GM06990 (cell line): ENCODE measurements at regions not wholly inside any gene's neighbourhood (a gene's known extent, or its start where the extent isn't known, plus 50 kb on each side); places are given as distances from the start of the nearest gene placed in this dataset.

ENCODE experiments used
- DNase-seq: peaks from one replicate; pipeline ENCODE4 v3.0.0-alpha.2; 2011; ENCODE audit not compliant: insufficient read length; ENCODE audit errors: extremely low read depth
- H3K27me3 ChIP-seq: replicated peaks from 2 replicates; pipeline ENCODE4 v1.6.0; 2011; ENCODE audit warnings: low read length; ENCODE audit not compliant: control insufficient read depth, insufficient read depth
- H3K36me3 ChIP-seq: 2 replicates; pipeline ENCODE4 v1.5.1; 2011; ENCODE audit warnings: low read length; ENCODE audit not compliant: control insufficient read depth, insufficient read depth
- H3K4me3 ChIP-seq: replicated peaks from 2 replicates; pipeline ENCODE4 v1.5.1; 2011; ENCODE audit warnings: low read depth, mild to moderate bottlenecking, control low read depth, low read length
- TF ChIP-seq, protein P1 (sequence below): IDR thresholded peaks from 2 replicates; pipeline ENCODE4 v1.5.1; 2011; ENCODE audit warnings: low read length, control low read depth, mild to moderate bottlenecking, inconsistent platforms; ENCODE audit not compliant: insufficient read depth, poor library complexity, severe bottlenecking

DNA sequence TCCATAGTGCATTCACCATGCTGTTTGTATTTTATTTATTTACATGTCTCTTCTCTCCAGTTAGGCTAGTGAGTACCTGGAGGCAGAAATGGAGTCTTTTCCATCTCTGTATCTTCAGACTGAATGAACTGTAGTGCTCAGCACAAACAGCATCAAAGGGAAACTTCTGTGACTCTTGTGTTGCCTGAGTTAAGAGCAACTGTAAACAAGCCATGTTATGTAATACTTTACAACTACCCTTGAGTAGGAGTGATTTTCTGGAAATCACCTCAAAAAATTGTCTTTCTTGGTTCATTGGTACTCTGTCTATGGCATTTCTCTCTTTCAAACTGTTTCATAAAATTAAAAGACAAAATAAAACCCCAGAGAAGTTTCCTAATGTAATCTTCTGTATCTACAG is 258.3 kb downstream of the CGGBP1 start:
- DNase-seq, result no peak
- TF ChIP-seq, protein P1, sequence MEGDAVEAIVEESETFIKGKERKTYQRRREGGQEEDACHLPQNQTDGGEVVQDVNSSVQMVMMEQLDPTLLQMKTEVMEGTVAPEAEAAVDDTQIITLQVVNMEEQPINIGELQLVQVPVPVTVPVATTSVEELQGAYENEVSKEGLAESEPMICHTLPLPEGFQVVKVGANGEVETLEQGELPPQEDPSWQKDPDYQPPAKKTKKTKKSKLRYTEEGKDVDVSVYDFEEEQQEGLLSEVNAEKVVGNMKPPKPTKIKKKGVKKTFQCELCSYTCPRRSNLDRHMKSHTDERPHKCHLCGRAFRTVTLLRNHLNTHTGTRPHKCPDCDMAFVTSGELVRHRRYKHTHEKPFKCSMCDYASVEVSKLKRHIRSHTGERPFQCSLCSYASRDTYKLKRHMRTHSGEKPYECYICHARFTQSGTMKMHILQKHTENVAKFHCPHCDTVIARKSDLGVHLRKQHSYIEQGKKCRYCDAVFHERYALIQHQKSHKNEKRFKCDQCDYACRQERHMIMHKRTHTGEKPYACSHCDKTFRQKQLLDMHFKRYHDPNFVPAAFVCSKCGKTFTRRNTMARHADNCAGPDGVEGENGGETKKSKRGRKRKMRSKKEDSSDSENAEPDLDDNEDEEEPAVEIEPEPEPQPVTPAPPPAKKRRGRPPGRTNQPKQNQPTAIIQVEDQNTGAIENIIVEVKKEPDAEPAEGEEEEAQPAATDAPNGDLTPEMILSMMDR, result no peak
- Histone ChIP-seq H3K27me3 (no peaks in the 10 kb centered on the region), H3K36me3 (no peaks in the 10 kb centered on the region), H3K4me3 (no peak overlapping the region)

DNA sequence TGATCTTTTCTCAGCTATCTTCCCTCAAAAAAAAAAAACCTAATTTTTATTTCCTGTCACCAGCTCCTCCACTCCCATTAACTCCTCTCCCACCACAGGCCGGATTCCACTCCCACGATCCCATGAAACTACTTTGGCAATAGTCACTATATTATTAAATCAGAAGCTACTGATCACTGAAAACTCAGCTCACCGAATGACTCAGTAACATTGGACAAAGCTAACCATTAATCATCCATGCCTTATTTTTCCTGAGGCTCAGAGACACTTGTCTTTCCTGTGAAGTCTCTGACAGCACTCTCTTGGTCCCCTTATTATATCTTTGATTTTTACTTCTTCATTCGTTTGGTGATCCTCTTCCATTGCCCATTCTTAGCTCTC is 260.2 kb downstream of the CGGBP1 start:
- TF ChIP-seq, protein P1, result no peak
- Histone ChIP-seq H3K36me3 (no peaks in the 10 kb centered on the region), H3K4me3 (no peak overlapping the region), H3K27me3 (peaks cover 2% of the 10 kb centered on the region)
- no peak for DNase-seq

DNA sequence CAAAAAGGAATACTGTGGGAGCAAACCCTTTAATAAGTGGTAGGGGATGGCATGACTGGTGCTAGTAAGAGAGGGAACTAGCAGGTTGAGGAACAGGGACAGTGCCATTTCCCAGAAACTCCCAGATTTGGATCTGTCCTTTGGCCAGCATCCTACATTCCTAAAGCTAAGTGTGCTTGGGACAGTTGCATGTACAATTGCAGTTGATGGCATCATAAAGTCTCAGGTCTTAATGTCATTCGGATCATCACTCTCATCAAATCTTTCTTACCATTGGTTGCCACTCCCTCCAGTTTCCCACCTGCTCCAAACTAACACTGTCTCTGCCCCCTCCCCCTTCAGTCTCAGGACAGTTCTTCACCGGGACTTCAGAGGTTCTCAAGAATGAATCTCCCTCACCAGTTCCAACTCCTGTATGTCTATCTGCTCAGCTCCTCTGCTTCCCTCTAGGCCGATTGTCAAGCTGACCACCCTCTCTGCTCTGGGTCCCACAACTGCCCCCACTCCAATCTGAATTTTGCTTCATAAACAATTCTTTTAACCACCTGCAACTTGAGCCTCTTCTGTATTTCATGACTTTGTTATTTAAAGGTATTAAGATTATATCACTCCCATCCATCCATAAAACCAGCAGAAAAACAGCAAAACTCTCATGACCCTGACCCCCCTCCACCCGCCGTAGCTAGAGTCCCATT is 260.8 kb downstream of the CGGBP1 start:
- TF ChIP-seq, protein P1, result no peak
- DNase-seq, result no peak
- no peaks in the 10 kb centered on the region for H3K36me3 ChIP-seq
- no peak overlapping the region for H3K4me3 ChIP-seq
- peaks cover 2% of the 10 kb centered on the region for H3K27me3 ChIP-seq

DNA sequence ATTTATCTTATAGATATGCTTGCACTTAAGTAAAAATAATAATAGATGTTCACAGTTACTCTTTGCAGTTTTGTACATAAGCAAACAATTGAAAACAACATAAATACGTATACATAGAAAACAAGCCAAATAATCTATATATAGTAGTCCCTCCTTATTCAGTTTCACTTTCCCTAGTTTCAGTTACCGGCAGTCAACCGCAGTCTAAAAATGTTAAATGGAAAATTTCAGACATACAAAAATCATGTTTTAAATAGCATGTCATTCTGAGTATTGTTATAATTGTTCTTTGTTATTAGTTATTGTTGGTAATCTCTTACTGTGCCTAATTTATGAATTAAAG is 262.0 kb downstream of the CGGBP1 start:
- TF ChIP-seq, protein P1, result no peak
- DNase-seq, result no peak
- Histone ChIP-seq H3K27me3 (peaks cover 2% of the 10 kb centered on the region), H3K4me3 (no peak overlapping the region), H3K36me3 (no peaks in the 10 kb centered on the region)

DNA sequence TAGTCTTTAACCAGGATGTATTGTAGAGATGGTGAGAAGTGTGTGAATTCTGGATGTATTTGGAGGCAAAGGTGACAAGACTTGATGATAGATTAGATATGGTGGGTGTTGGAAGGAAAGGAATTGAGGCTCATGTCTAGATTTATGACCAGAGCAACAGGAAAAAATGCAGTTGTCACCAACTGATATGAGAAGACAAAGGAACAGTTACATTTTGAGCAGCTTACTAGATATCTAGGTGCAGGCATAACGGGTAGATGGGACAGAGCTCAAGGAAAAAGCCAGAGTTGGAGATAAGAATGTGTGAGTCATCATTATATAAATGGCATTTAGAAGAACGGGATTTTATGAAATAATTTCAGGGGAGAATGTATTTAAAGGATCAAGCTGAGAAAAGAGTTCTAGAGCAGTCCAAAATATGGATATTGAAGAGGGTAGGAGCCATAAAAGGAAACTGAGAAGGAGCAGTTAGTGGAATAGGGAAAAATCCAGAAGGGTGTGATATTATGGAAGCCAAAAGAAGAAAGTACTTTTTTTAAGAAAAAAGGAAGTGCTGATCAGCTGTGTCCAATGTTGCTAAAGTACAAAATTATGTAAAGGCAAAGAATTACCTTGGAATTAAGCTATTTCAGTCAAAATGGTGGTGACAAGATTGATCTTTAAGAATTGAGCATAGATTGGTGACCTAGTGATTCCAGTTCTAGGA is 262.5 kb downstream of the CGGBP1 start:
- no peak for DNase-seq
- Histone ChIP-seq H3K4me3 (no peak overlapping the region), H3K27me3 (peaks cover 2% of the 10 kb centered on the region), H3K36me3 (no peaks in the 10 kb centered on the region)
- TF ChIP-seq, protein P1, result no peak

DNA sequence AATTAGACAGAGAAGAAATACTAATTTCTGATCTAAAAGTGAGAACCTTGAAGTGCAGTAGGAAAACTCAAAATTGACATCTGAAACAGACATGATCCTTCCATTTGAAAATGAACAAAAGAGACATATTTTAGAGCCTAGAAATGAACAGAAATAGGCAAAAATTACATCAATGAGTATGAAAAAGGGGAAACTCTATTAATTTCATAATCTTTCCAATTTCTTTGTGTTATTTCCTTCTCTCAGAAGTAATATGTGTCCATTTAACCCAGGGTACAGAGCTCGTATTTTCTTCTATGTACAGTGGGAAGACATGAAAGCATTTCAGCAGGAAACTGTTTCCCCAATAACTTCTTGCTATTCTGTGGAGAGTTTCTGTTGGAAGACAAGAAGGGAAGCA is 263.1 kb downstream of the CGGBP1 start:
- DNase-seq, result no peak
- TF ChIP-seq, protein P1, result no peak

More for the DNA sequence above, 263.1 kb downstream of the CGGBP1 start:
- H3K36me3 ChIP-seq, result no peaks in the 10 kb centered on the region
- no peak overlapping the region for H3K4me3 ChIP-seq
- H3K27me3 ChIP-seq, result peaks cover 2% of the 10 kb centered on the region
